GM21737 (cell line): ENCODE measurements at regions not wholly inside any gene's neighbourhood (a gene's known extent, or its start where the extent isn't known, plus 50 kb on each side); places are given as distances from the start of the nearest gene placed in this dataset.

Experiments
- ATAC-seq: cut with Tn5 transposase; IDR thresholded peaks from one replicate; pipeline ENCODE4 v1.9.1; 2021; ENCODE audit warnings: mild to moderate bottlenecking, moderate library complexity; ENCODE audit not compliant: unreplicated experiment

DNA sequence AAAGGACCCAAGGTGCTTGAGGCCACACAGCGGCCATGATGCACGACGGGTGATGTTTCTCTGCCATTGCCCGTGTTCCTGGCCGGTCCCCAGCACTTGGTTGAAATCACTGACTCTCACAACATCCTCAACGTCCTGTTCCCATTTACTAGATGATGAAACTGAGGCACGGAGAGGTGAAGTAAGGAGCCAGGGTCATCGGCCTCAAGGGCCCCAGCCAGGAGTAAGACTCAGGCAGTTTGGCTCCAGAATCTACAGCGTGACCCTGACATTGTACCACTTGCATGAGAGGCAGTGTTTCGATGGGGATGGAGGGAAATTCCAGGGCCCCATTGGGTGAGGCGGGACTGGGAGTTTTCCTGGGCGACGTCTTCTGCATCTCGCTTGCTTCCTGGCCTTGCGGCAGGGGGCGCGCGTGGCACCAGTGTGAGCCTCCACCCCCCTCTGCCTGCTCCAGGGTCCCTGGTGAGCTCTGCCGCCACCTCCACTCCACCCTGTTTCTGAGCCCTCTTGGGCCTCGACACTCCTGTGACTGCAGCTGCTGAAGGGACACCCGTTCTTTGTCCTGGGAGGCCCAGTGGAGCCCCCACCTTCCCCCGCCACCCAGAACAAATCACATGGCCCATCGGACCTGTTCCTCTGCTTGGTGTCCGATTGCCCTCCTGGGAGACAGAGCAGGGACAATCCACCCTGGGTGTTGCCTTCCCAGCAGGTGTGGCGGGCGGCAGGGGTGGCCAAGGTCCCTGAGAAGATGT lies 133.0 kb upstream of the GSE1 start:
- no peak for ATAC-seq

DNA sequence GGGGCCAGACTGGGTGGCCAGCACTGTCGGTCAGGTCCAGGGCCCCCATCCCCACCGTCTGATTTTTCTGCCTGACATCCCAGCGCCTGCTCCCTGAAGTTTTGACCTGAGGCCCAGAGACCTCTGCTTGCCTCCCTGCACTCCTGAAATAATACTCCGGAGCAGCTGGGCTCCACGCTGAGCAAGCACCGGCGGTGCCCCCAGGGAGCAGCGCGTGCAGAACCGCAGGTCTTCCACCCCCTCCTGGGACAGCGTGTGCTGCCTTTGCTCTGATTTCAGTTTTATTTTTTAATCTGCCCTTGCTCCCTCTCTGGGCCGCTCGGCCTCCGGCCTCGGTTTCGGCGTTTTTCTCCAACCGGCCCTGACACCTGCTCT lies 132.4 kb upstream of the GSE1 start:
- no peak for ATAC-seq

DNA sequence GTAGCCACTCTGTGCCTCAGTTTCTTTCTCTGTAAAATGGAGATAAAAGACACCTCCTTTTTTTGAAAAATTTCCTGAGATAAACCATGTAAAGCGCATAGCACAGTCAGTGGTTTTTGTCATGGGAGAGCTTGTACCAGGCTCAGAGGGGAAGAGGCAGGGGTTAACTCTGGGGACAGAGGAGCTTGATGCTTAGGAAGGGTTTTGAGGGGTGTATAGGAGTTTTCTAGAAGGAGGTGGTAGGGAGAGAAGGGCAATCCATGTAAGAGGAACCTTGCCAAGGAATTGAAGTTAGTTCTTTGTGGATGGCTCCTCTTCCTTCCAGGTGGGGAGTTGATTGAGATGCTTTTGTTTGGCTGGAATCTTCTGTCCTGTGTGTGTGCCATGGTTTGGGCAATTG lies 131.9 kb upstream of the GSE1 start:
- no peak for ATAC-seq

DNA sequence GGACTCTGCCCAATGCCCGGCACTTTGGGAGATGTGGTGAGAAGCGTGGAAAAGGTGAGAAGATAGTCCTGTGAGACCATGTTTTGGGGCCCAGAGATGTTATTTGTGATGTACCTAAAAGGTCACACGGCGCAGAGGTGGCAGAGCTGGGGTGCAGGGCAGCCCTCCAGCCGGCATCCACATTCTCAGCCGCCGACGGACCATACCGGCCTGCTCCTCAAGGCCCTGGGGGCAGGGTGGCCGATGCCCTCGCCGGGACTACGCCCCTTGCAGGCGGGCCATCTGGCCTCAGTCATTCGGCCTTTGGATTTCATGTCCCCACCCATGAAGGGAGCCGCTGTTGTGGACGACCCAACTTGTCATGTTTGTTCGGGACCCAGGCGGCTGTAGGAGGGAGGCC lies 131.4 kb upstream of the GSE1 start:
- no peak for ATAC-seq

DNA sequence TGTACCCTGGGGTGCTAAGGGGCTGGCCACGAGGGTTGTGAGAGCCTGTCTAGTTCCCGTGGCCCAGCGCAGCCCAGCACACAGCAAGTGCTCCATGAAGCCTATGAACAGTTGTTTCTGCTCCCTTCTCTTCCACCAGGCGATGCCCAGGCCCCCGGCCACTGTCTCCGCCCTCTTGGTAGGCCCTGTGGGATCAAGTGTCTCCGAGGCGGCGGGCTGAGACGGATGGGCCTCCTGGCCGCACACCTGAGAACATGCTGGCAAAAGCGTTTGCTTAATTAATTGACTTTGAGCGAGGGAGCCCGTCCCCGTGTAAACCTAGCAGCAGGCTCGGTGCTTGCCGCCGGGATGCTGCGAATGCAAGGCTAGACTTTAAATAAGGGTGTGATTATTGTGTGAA lies 129.7 kb upstream of the GSE1 start:
- ATAC-seq = no peak

DNA sequence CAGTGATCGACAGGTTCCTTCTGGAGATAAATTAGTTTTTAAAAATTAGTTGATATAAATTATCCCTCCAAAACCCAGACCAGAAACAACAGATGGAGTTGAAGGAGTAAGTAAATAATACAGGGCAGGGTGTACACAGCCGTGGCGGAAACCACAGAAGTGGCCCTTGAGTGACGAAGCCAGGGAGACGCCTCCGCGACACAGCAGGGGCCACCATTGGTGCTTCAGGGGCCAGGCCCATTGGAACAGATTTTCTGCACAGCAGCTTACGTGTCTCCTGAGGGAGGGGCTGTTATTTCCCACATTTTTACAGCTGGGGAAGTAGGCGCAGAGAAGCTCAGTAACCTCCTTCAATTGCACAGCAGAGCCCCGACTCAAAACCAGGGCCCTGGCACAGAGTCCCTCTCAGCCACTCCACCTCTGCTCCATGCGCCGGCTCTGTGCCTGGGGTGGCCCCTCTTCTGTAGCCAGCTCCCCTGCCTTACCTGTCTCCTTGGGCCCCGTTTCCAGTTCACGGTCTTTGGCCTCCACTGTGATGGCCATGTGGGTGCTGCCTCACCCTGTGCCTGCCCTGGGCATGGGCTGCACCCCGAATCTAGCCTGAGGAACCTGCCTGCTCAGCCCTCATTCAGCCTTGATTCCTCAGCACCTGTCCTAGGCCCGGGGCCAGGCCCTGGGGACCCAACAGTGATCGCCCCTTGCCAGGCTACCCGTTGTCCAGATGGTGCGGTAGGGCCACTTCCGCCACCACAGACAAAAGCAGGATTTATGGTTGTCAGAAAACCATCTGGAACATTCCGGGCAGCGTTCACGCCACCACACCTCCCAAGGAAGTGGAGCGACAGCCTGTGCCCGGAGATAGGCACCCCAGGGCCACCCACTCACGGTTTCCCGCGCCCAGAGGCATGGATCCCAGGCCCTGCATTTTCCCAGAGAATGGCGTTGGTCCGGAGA lies 128.5 kb upstream of the GSE1 start:
- no peak for ATAC-seq

DNA sequence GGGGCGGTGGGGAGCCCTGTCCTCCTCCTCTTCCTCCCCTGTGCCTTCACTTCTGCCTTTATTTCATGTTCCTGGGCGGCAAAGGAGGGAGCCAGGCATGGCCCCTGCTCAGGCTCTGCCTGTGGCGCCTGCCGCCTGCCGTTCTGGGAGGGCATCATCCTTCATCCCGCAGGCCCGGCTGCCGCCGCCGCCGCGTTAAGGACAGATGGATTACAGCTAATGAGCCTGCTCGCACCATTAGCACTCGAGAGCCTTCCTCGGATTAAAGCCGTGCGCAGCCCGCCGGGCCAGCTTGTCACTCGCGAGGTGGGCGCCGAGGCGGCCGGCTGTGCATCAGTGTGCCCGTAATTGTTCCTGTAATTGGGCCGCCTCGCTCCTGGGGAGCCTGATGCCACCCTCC lies 127.7 kb upstream of the GSE1 start:
- ATAC-seq = no peak

DNA sequence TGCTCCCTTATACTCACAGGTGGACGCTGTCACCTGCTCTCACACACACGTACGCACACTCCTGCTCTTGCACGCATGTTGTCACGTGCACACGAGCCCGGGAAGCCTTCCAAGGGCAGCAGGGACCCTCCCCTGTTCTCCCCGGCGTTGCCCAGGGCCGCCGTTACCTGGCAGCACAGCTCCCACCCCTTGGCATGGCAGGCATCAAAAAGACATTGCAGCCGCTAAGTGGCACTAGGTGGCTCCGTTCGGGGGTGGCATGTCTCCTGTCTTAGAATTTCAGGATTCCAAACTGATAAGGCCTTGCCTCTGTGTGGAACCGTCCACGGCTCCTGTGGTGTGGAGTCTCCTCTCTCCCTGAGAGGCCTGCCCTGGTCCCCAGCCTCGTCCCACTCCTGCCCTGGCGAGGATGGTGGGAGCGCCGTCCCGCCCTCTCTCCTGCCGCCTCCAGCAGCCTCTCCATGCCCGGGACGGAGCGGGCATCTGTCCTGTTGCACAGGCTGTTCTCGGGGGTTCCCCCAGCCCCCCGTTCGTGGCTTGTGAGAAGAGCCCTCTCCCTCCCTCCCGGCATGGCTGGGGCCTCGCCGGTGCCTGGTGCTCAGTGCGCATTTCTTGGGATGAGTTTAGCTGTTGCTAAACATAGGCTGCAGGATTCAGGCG lies 126.7 kb upstream of the GSE1 start:
- ATAC-seq = no peak

DNA sequence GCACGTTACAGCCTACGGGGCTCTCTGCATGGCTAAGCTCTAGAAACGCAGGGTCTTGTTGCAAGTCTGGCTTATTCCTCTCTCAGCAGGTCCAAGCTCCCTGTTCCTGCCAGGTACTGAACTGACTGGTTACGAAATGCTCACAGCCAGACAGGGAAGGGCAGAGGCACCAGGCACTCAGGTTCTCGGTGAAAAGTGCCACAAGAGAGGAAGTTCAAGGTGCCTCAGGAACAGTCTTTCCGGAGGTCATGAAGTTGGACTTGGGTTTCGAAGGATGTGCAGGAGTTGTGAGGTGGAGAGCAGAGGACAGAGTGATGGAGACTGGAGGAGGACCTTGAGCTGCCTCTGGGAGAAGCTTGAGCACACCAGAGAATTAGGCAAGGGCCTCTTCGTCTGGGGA lies 124.7 kb upstream of the GSE1 start:
- ATAC-seq = no peak

DNA sequence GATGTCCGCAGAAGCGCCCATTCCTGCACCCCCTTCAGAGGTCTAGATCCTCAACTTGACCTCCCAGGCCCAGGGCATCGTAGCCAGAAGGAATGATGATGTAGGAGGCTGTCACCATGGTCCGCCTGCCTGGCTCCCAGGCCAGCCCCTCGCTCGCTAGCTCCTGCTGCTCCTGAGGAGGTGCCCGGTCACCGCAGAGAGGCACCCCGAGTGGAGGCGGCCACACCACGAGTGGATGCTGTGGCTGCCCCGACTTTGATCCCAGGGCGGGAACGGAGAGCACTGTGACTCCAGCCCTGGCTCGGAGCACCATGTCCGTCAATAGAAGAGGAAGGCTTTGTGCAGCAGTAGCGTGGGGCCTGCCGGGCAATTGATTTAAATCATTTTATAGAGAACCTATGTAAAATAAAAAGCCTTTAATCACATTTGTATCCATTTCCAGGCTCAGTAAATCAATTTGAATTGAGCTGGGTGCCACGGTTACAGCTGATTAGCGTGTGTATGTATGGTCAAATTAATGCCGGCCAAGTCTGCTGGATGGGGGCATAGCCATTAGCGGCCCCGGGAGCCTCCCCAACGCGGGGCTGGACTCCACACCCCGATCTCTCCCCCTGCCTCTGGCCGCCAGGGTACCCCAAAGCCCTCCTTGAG lies 122.6 kb upstream of the GSE1 start:
- no peak for ATAC-seq

DNA sequence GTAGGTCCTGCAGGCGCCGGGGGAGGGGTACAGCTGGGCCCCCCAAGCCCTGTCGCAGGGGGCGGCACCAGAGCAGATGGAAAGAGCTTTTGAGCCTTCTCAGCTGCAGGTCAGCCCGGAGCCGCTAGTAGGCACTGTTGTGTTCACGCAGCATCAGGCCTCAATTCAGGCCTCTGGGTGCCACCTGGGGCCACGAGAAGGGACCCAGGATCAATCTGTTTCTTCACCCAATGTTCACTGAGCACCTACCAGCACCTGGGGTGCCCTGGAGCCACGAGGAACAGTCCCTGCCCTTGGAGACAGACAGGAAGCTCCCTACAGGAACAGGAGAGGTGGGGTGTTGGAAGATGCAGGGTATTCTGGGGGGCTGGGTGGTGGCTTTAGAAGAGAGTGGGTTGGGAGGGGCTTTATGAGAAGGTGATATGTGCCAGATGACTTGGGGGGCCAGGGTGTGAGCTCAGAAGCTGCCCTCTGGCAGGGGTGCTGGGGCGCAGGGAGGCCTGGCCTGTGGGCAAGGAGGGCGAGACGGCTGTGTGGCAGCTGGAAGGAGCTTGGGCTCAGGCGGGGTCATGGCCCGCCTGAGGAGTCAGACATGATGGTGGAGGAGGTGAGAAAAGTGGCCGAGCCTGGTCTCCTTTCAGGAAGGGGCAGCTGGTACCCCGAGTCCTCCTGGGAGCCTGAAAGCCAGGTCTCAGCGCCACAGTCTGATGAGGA lies 121.9 kb upstream of the GSE1 start:
- no peak for ATAC-seq

DNA sequence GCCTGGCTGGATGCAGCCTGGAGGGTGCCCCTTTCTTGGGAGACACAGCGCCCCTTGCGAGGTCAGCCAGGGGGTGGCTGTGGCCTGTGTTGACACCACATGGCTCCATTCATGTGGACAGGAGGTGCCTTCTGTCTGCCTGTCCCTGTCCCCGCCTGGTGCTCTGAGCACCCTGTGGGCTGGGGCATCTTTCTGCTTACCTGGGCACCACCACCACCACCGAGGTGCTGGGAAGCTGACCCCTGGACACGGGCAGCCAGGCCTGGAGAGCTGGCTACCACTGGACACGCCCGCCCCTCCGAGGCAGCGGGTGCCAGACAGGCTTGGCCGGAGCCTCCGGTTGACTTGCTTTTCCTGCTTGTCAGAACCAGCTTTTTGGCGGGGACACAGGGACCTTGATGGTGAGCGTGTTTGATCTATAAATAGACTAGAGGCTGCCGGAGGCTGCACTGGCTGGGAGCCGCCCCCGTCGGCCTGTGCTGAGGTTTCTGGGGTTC lies 121.3 kb upstream of the GSE1 start:
- no peak for ATAC-seq

DNA sequence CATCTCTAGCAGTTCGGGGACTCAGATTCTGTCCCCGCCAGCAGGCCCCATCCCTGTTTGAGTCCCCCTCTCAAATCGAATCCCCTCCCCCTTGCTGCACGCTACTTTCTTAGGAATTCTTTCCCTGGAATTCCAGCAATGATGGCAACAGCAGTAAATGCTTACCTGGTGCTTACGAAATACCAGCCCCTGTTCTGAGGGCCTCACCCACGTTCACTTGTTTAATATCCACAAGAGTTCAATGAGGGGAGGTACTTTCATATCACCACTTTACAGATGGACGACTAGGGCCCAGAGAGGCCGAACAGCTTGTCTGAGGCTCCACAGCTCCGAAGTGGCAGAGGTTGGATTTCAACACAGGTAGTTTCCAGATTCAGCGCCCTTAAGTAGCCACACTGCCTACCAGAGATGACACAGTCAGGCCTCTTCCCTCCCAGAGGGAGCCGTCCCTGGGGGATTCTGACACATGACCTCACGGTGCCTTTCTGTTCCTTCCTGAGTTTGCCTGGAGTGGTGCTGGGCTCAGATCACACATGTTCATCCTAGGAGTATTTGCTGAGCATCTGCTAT lies 120.7 kb upstream of the GSE1 start:
- ATAC-seq = no peak

DNA sequence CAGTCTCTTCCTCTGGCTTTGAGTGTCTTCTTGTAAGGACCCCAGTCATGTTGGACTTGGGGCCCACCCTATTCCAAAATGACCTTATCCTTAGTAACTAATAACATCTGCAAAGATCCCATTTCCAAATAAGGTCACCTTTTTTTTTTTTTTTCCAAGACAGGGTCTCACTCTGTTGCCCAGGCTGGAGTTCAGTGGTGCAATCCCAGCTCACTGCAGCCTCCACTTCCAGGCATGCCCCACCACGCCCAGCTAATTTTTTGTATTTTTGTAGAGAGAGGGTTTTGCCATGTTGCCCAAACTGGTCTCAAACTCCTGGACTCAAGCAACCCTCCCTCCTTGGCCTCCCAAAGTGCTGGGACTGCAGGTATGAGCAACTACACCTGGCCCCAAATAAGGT lies 118.8 kb upstream of the GSE1 start:
- no peak for ATAC-seq

DNA sequence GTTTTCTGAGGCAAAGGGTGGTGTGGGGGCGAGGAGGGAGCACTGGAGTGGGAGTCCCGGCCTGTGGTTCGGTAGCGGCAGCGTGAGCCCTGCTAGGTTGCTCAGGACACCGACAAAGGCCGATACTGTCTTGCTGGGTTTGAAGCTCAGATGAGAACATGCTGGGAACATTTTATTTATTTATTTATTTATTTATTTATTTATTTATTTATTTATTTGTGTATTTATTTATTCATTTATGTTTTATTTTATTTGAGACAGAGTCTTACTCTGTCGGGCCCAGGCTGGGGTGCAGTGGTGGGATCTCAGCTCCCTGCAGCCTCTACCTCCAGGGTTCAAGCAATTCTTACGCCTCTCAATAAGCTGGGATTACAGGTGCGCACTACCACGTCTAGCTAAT lies 117.9 kb upstream of the GSE1 start:
- ATAC-seq = no peak

DNA sequence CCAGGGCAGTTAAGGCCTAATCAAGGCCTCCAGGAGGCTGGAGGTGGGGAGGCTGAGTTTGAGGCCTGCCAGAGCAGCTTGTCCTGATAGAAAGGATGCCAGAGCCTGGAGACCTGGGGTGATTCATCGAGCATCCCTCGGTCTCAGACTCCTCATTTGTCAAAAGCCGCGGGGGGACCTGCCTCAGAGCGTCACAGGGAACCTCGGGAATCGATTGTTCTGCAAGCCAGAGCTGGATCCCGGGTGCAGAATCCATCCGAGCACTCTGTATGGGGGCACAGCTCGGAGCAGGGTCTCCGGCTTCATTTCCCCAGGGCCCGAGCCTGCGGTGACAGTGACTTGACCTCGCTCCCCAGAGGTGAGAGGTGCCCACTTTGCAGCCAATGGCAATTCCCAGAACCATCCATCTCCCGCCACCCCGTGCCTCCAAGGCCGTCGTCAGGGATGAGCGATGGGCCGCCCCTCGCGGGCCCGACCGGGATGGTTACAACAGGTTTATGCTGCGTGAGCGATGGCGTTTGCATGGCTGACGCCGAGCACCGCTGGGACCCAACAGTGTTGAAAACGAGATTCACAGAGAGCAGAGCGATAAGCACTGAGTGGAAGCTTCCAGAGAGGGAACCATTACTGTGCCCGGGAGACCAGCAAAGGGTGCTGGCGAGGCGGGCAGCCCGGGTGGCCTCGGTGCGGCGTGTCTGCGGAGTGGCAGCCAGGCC lies 117.1 kb upstream of the GSE1 start:
- ATAC-seq = no peak

DNA sequence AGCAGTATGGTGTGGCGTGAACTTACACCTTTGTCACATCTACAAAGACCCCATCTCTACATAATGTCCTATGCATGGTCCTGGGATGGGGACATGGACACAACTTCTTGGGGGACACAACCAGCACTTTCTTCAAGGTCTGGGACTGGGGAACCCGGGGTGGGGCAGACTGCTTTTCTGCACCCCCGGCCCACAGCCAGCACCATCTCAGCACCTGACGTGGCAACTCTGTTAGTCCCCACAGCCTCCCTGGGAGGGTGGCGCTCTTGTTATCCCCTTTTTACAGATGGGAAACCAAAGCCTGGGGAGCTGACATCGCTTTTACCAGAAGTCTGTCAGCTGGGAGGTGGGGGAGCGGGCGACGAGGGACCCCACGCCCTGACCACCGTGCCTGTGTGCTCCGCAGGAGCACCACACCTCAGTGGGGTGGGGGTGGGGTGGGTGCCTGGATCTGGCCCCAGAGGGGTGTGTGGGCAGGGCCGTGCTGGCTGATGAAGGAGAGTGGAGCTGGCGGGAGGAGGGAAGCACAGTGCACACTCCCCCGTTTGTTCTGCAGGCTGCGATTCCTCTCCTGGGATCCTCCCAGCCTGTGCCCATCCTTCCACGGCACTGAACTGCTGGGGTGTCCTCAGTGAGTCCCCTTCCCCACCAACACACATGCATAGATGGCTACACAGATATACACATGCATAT lies 115.4 kb upstream of the GSE1 start:
- ATAC-seq = no peak

DNA sequence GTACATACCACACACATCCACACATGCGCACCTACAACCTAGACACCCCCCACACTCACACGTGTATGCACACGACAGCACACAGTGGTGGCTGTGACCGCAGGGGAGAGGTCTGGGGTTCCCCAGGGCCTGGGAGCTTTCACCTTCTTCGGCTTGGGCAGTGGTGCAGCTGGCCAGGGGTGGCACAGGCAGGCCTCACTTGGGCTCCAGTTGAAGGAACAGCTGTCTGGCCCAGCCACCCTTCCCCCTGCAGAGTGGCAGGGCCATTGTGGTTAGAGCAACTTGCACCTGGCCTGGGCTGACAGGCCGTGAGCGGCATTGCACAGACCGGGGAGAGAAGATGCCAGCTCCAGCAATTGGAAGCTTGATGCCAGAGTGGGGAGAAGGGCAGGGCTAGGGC lies 114.5 kb upstream of the GSE1 start:
- no peak for ATAC-seq

DNA sequence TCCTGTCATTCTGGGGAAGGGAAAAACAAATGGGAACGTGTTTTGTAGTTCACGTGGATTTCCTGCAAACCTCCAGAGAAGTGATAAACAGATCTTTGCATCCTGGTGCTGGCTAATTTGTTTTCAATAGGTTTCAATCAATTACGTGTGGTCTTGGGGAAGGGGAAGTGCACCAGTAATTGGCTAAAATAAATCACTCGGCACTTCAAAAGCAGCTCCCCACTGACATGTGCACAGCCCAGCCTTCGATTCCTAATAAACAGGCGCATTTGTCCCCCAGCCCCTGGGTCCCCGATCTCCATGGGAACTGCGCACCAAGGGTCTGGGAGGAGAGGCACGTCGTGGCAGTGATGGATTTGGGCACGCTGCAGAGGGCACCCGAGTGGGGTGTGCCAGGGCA lies 112.9 kb upstream of the GSE1 start:
- ATAC-seq = no peak
